Hepatocyte (in vitro differentiated cells): ENCODE measurements at regions not wholly inside any gene's neighbourhood (a gene's known extent, or its start where the extent isn't known, plus 50 kb on each side); places are given as distances from the start of the nearest gene placed in this dataset.

Source experiments
- EZH2 ChIP-seq: fragments of 200-600 bp; sonication (generic); IDR thresholded peaks from 2 replicates; pipeline ENCODE4 v1.6.1; 2016; ENCODE audit warnings: antibody characterized with exemption, mild to moderate bottlenecking, borderline replicate concordance
- EZH2phosphoT487 ChIP-seq: fragments of 200-600 bp; sonication (generic); IDR thresholded peaks from one replicate; pipeline ENCODE4 v1.6.1; 2018; ENCODE audit warnings: antibody characterized with exemption, mild to moderate bottlenecking, low read depth, moderate library complexity; ENCODE audit not compliant: unreplicated experiment, severe bottlenecking
- TF ChIP-seq, protein P1 (sequence below): fragments of 200-600 bp; sonication (generic); IDR thresholded peaks from 2 replicates; pipeline ENCODE4 v1.5.1; 2016; ENCODE audit warnings: antibody characterized with exemption, mild to moderate bottlenecking; ENCODE audit not compliant: poor library complexity

DNA sequence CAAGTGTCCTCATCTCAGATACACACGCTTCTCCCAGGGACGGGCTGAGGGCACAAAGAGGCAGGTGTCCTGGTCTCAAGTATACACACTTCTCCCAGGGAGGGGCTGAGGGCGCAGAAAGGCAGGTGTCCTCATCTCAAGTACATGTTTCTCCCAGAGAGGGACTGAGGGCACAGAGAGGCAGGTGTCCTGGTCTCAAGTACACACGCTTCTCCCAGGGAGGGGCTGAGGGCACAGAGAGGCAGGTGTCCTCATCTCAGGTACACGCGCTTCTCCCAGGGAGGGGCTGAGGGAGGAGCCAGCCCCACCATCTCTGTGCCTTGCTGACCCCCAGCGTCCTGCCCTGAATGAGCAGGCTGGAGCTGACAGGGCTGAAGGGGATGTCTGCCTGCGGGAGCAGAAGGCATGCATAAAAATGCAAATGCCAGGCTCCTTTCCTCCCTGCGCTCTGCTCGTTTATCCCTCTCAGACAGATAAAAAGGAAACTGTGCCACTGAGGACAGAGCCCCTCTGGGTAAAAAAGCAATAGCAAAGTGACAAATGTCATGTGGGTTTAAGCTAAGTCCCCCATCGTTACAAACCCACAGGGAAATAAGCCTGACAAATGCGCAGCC, 96.1 kb upstream of the UQCRFS1 start:
- TF ChIP-seq, protein P1, sequence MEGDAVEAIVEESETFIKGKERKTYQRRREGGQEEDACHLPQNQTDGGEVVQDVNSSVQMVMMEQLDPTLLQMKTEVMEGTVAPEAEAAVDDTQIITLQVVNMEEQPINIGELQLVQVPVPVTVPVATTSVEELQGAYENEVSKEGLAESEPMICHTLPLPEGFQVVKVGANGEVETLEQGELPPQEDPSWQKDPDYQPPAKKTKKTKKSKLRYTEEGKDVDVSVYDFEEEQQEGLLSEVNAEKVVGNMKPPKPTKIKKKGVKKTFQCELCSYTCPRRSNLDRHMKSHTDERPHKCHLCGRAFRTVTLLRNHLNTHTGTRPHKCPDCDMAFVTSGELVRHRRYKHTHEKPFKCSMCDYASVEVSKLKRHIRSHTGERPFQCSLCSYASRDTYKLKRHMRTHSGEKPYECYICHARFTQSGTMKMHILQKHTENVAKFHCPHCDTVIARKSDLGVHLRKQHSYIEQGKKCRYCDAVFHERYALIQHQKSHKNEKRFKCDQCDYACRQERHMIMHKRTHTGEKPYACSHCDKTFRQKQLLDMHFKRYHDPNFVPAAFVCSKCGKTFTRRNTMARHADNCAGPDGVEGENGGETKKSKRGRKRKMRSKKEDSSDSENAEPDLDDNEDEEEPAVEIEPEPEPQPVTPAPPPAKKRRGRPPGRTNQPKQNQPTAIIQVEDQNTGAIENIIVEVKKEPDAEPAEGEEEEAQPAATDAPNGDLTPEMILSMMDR, result no peak
- TF ChIP-seq EZH2phosphoT487, result no peak
- TF ChIP-seq EZH2, result no peak
